ENCODE measurements at regions not wholly inside any gene's neighbourhood (a gene's known extent, or its start where the extent isn't known, plus 50 kb on each side); places are given as distances from the start of the nearest gene placed in this dataset.

- DNase-seq = no peak
Measured at GRCh38 chr1:229196404-229197264, 74.3 kb upstream of the RAB4A start.

- DNase-seq = no peak
Measured at GRCh38 chr1:229197265-229197585, 73.7 kb upstream of the RAB4A start.

GRCh38 chr1:229199261-229200243 is 71.4 kb upstream of the RAB4A start:
- no peak for DNase-seq

DNA sequence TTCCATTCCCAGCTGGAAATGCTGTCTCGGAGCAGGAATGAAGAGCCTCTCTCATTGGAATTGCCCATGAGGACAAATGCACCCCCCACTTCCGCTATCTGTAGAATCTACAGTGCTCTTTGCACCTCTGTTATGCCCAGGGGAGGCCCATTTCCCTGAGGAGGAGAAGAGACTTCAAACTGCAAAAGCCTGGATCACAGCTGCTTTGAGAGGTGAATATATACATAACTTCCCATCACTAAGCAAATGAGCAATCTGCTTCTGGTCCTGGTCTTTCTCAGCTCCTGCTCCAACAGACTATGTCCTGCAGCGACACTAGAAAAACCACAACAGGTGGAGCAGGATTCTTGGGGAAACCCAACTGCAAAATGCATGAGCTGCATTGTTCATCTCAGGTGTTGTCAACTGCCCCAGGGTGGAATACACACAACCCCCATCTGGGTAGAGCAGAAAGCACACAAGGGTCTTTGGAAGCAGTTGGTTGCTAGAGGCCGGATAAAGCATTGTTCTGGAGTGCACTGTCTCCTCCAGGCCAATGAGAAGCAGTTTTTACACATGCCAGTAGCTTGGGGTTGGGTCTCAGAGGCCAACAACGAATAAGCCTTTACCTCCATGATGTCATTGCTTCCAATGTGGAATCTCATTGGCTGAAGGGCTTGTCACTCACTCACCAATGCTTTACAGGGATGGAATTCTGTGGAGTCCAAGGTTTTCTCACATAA is 67.7 kb upstream of the RAB4A start:
- no peak for DNase-seq

DNA sequence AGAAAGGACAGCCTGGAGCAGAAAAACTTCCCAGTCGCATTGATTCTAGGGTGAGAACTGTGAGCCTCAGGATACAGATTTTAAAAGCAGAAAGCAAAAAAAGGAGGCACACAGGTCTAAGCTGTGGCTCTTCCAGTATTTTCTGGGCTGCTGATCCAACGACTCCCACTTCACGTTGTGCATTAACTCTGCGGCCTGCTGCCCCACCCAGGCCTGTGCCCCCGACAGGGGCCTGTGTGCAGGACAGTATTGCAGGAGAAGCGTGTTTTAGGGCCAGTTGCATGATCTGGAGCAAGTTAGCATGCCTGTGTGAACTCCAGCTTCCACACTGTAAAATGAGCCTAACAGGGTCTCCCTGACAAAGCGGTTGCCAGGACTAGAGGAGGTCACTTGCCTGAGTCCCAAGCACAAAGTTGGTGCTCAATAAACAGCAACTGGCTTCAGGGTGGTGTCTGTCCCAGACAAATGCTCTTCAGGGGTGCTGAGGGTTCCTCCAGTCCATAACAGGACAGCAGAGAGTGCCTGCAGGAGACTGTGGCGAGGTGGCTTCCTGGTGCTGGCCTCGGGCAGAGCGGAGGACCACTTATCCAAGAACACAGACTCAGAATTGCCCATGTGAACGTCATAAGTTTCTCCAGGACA is 66.8 kb upstream of the RAB4A start:
- no peak for DNase-seq

- no peak for DNase-seq
Measured at GRCh38 chr1:229204921-229205777, 65.8 kb upstream of the RAB4A start.

DNA sequence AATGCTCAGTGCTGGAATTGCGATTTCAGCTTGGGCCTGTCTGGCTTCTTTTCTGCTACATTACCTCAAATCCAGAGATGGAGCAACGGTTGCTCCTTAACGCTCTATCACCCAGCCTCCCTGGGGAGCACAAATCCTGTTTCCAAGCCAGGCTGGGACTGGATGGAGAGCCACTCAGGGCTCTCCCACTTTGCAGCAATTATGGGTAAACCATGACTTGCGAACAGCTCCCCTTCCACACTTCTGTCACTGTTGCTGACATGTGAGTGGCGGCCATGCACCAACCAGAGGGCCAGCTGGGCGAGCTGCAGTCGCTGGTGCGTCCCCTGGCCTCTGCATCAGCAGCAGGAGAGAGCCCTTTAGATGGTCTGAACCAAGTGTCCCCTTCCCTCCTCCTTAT is 65.1 kb upstream of the RAB4A start:
- DNase-seq = no peak

- DNase-seq = no peak
Measured at GRCh38 chr1:229207916-229208315, 63.0 kb upstream of the RAB4A start.

- DNase-seq = no peak
Measured at GRCh38 chr1:229208481-229208880, 62.4 kb upstream of the RAB4A start.

DNA sequence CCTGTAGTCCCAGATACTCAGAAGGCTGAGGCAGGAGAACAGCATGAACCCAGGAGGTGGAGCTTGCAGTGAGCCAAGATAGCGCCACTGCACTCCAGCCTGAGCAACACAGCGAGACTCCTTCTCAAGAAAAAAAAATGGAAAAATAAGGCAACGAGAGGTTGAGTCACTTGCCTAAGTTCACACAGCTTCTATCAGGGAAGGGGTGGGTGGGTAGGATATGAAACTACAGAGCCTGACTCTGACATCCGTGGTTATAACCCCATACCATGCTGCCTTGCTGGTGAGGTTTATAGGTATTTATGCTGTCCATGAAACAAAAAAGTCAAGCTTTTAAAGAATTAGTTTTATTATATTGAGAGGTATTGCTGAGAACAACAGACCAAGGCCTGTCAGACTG is 61.5 kb upstream of the RAB4A start:
- no peak for DNase-seq

DNA sequence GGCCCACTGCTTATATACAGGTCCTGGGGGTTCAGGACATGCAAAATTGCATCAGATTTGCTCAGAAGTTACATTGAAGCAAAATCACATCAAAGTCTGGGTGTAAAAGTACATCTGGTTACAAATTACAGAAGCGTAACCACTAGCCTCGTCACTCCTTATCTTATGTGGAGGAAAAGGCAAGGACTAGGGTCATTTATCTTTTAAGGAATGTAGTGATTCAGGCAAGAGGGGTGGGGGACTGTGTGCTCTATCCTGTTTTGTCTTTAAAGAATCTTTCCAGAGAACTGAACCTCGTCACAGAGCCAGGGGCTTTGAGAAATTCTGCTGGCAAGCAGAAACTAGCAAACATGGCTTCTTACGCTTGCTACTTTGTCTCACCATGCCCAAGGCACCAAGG is 61.1 kb upstream of the RAB4A start:
- DNase-seq = no peak

DNA sequence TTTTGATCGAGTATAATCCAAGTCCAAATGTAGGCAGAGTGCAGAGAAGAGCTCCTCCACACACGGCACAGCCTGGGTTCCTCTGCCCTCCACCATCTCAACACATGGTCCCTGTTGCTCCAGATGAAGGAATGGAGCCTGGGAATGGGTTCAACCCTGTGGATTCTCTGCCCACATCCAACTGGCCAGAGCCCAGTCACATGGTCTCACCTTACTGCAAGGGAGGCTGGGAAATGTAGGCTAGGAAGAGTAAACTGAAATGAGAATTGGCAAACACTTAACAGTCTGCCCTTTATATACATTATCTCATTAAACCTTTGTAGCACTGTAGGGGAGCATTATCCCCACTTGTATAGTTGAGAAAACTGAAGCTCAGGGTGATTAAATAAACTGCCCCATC is 60.1 kb upstream of the RAB4A start:
- no peak for DNase-seq

- DNase-seq = no peak
Measured at GRCh38 chr1:229213797-229214196, 57.1 kb upstream of the RAB4A start.

GRCh38 chr1:229217716-229218115 is 53.2 kb upstream of the RAB4A start:
- no peak for DNase-seq

GRCh38 chr1:229218612-229219025 is 52.3 kb upstream of the RAB4A start:
- no peak for DNase-seq

DNA sequence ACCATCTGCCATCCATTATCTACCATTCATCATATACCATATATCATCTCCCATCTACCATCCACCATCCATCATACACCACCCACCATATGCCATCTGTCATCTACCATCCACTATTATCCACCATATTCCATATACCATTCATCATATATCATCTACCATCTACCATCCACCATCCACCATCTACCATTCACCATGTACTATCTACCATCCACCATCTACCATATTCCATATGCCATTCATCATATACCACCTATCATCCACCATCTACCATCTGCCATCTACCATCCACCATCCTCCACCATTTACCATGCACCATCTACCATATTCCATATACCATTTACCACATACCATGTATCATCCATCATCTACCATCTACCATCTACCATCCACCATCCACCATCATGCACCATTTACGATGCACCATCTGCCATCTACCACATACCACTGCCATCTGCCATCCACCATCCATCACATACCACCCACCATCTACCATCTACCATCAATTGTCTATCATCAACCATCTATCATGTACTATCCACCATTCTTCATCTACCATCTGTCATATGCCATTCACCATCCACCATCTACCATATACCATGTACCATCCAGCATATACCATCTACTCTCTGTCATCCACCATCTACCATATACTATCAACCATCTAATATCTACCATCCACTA is 50.6 kb upstream of the RAB4A start:
- DNase-seq = no peak

GRCh38 chr1:229221106-229222019 is 49.5 kb upstream of the RAB4A start:
- DNase-seq = peak; percentile 90
